CD4-positive, alpha-beta T cell treated with Interleukin-15 for 1 hour (primary cell): ENCODE measurements at regions not wholly inside any gene's neighbourhood (a gene's known extent, or its start where the extent isn't known, plus 50 kb on each side); places are given as distances from the start of the nearest gene placed in this dataset.
"Not testable (repeated sequence)": the region's sequence is repeated elsewhere in the genome, so short reads cannot be mapped to it uniquely, and the experiment has no call there.

ENCODE experiments used
- DNase-seq: peaks from one replicate; pipeline ENCODE4 v3.0.0-alpha.2; 2020

- no peak for DNase-seq
These were observed 132.9 kb upstream of the CRHR1 start for GRCh38 chr17:45651145-45651709.

DNA sequence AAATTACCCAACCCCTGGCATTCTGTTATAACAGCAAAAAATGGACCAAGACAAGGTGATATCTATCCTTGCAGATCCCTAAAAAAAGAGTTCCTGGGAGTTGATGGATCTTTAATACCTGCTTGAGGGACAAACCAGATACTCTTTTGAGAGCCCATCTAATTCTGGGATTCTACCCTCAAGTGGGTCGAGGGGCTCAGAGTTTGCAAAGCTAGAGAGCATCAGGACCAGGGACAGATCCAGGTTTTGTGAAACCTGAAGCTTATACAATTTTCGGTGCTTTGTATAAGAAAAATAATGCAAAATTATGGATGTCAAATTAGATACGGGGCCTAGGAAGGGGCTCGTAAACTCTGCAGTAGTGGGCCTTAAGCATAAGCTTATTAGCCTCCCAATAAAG, 130.5 kb upstream of the CRHR1 start:
- no peak for DNase-seq

- DNase-seq, result no peak
These were observed 127.5 kb upstream of the CRHR1 start for GRCh38 chr17:45656527-45657181.

DNA sequence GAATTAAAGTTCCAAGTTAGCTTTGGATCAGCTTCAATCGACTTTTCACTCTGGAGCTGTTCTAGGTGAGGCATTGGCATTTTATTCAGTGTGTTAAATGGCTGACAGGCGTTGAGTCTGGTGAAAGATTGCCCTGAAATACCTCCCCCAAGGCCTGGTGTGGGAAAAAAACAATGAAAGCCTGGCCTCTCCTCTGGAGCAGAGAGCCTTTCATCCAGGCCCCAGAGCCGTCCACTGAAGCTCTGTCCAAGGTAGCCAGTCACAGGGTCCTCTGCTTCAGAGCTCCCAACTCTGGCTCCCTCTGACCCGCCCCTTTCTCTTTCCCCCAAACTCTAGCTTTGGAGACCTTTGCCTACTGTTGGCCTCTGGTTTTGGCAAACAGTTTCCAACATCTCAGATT, 123.6 kb upstream of the CRHR1 start:
- no peak for DNase-seq

- DNase-seq, result no peak
These were observed 121.7 kb upstream of the CRHR1 start for GRCh38 chr17:45662432-45662831.

DNA sequence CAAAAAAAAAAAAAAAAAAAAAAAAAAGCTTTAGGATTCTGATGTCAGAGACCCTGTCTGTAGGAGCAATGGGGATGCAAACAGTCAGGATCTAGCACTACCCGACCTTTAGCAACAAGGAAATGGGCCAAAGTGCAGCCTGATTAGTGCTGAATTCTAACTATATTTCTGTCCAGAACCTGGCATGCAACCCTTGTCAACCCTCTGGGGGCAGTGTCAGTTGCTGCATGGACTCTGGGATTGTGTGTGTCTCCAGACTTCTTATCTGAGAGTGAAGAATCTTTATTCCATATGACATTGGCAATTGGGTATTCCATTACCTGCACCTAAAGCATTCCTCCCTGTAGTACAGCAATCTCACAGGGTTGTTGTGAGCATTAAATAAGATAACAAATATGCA, 120.3 kb upstream of the CRHR1 start:
- no peak for DNase-seq

- no peak for DNase-seq
These were observed 119.2 kb upstream of the CRHR1 start for GRCh38 chr17:45664921-45665320.

DNA sequence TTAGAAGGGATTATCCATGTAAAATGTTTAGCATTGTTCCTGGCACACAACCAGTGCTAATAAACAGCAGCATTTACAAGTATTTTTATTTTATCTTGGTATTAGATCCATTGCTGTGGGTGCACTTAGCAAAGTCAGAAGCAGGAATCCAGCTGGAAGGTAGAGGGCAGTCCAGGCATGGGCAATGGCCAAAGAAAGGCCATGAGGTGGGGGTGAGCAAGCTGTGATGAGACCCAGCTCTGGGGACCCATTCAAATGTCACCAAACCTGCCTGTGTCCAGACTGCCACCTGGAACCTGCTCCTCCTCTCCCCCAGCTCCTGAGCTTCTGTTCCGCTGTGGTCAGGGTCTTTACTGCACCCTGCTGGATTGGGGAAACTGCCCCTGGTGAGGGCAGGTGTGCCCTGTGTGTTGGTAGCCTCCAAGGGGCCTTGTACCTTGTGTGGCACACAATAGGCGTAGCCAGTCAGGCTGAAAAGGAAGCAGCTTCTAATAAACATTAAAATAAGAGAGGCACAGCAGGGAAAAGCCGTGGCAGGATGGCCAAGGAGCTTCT, 118.0 kb upstream of the CRHR1 start:
- no peak for DNase-seq

DNA sequence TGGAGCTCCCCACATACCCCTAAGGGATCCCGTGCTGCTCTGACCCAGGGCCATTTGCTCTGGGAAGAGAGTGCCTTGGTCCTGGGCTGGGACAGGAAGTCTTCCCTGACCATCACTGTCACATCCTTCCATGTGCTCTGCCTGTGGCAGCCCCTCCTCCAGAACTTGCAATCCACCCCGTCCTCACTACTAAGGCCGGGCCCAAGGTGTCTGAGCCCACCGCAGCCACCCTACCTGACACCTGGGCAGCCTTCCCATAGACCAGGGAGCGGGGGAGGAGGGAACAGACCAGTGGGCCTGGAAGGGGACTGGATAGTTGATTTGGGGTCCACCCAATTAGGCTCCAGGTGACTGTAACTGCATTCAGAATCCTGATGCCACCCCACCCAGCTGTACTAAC, 117.5 kb upstream of the CRHR1 start:
- DNase-seq, result no peak

DNA sequence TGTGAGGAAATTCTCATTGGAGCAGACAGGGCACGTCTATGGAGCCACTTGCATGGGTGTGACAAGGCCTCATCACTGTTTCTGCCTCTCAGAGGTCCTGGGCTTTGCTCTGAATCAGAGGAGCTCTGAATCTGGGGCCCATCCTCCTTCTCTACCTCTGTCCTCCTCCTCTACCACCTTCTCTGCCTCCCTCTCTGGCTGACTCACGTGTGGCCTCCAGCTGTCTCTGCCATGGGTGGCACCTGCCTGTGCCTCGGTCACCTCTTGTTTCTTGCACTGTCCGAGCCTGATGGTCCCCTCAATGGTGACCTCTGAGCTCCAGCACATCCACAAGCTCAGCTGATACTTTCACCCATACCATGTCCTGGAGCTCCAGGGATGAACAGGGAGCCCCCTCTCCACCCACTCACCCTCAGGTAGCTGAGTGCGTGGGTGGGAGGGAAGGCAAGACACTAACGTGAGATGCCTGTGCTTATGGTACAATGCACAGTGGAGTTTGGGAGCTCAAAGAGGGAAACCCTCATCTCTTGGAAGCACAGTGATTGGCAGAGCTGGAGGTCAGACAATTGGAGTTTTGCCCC, 116.4 kb upstream of the CRHR1 start:
- DNase-seq, result no peak

DNA sequence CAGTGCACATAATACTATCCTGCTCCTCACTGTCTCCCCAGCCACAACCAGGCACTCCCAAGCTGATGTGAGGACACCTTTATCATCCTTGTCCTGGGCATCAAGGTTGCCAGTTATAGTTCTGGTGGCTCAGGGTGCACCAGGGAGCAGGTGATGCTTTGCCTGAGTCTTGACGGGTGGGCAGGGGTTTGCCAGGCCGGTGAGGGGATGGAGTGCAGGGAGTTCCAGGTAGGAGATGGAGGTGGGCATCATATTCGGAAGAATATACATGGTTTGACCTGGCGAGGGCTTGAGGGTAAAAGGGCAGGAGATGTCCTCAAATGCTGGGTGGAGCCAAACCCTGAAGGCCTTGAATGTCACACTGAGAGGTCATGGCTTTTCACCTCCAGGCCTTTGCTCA, 115.8 kb upstream of the CRHR1 start:
- no peak for DNase-seq

- DNase-seq, result no peak
These were observed 111.8 kb upstream of the CRHR1 start for GRCh38 chr17:45672301-45672700.

GRCh38 chr17:45672792-45673191, 111.3 kb upstream of the CRHR1 start:
- no peak for DNase-seq

DNA sequence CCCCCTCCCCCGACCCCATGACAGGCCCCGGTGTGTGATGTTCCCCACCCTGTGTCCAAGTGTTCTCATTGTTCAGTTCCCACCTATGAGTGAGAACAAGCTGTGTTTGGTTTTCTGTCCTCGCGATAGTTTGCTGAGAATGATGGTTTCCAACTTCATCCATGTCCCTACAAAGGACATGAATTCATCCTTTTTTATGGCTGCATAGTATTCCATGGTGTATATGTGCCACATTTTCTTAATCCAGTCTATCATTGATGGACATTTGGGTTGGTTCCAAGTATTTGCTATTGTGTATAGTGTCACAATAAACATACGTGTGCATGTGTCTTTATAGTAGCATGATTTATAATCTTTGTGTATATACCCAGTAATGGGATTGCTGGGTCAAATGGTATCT, 110.4 kb upstream of the CRHR1 start:
- DNase-seq, result not testable (repeated sequence)

GRCh38 chr17:45675012-45675411, 109.1 kb upstream of the CRHR1 start:
- DNase-seq, result no peak

DNA sequence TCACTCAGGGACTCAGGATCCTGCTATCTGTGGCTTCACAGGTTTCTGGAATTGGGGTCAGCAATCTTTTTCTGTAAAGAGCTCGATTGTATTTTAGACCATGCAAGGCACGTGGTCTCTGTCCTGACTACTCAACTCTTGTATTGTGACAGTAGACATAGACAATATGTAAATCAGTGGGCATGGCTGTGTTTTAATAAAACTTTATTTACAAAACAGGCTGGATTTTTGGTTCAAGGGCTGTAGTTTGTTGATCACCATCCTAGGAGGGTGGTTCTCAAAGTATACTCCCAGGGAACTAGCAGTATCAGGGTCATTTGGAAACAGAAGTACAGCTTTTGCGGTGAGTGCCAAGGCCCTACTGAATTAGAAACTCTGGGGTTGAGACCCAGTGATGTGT, 108.2 kb upstream of the CRHR1 start:
- DNase-seq, result no peak

DNA sequence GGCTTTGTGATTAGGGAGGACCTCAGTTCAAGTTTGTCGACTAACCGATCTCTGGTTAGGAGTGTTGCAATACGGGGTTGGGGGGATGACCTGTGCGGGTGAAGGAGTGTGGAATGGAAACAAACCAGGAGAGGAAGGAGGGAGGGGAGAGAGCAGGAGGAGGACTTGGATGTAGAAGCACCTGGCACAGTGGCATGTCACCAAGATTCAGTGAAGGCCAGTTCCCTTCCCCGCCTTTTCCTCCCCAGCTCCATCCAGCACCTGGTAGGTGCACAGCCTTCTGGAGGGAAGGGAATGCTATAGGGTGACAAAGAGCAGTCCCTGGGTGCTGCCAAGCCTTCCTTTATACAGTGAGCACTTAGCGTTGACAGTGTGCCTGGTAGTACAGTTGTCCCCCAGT, 107.4 kb upstream of the CRHR1 start:
- no peak for DNase-seq

DNA sequence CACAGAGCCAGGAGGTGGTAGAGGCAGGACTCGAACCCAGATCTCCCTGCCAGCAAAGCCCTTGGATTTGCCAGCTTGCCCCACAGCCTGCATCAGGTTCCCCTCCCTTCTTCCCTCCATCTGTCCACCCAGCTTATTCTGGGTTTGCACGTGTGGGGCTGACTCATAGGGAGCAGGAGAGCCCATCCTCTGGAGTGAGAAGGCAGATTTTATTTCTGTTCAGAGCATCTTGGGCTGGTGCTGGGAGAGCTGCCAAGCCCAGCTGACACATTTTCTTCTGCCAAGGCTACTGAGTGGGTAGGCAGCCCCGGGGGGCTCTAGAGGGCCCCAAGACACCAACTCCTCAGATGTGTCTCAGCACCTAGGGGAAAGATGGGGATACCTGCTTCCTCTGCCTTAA, 106.3 kb upstream of the CRHR1 start:
- no peak for DNase-seq

- DNase-seq, result no peak
These were observed 104.7 kb upstream of the CRHR1 start for GRCh38 chr17:45679426-45679825.

DNA sequence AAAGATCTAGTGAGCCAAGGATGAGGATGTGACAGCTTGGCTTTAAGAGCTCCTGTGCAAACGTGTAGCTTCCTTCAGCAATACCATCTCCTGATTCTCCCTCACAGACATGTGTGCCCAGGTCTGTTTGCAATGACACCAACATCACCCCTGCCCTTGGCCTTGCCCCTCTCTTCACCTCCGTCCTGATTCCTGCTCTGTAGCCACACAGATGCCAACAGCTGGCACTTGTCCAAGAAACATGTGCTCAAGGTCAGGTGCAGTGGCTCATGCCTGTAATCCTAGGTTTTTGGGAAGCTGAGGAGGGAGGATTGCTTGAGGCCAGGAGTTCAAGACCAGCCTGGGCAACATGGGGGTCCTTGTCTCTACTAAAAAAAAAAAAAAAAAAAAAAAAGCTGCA, 103.8 kb upstream of the CRHR1 start:
- no peak for DNase-seq

DNA sequence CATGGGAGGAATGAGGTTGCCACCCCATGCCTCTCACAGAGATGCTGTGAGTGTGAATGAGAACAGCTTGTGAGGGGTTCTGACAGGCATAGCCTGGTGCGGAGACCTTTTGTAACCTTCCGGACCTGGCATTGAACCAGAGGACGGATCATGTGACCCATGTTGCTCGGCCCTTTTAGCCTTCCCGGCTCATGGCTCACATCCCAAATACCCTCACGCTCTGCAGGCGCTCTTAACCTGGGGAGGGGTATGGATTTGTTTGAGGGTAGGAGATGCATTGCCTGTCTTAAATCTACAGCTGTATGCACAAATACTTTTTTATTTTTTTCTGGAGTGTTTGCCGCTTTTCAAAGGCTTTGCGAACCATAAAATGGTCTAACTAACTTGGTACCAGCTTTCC, 102.4 kb upstream of the CRHR1 start:
- no peak for DNase-seq

GRCh38 chr17:45686250-45686649, 97.9 kb upstream of the CRHR1 start:
- DNase-seq, result no peak

DNA sequence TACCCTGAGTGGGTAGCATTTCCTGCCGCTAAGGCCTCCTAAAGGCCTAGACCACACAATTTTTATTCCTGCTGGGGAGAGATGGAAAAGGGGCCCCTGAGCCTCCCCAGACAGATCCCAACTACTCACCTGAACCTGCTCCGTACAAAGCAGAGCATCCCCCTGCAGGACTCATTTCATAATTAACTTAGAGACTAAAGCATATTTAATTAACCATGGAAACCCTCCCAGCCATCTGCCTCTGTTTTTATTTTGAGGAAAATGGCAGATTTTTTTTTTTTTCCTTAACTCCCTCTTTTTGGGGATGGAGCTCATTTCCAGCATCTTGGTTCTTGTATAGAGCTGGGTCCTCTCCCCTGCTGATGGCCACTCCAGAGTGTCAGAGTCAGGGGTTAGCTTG, 96.5 kb upstream of the CRHR1 start:
- DNase-seq, result no peak

GRCh38 chr17:45688353-45688752, 95.8 kb upstream of the CRHR1 start:
- DNase-seq, result no peak

DNA sequence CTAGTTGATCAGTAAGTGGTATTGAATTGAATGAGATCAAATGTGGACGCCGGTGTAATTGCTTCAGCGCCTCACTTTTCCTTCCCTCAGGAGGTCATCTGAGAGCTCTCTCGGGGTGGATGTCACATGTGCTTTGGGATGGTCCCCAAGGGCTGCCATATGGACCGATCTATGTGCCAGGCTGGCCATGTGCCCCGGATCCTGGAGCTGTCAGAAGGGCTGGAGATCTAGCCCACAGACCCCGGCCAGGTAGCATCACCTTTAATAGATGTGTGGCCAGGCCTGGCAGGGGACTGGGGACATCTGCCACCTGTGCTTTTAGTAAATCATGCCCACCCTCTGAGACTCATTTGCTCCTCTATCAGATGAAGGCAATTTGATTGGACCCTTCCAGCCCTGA, 95.3 kb upstream of the CRHR1 start:
- DNase-seq, result no peak
